NCI-H446 treated with DMSO at 0.1 percent for 48 hours (cell line): ENCODE measurements at regions not wholly inside any gene's neighbourhood (a gene's known extent, or its start where the extent isn't known, plus 50 kb on each side); places are given as distances from the start of the nearest gene placed in this dataset.
A peak's percentile ranks its signal among the peaks of the same experiment; 100 is the strongest.

Experiments used
- DNase-seq: peaks from one replicate; lab custom pipeline; 2025; lab: John Stamatoyannopoulos, UW

DNA sequence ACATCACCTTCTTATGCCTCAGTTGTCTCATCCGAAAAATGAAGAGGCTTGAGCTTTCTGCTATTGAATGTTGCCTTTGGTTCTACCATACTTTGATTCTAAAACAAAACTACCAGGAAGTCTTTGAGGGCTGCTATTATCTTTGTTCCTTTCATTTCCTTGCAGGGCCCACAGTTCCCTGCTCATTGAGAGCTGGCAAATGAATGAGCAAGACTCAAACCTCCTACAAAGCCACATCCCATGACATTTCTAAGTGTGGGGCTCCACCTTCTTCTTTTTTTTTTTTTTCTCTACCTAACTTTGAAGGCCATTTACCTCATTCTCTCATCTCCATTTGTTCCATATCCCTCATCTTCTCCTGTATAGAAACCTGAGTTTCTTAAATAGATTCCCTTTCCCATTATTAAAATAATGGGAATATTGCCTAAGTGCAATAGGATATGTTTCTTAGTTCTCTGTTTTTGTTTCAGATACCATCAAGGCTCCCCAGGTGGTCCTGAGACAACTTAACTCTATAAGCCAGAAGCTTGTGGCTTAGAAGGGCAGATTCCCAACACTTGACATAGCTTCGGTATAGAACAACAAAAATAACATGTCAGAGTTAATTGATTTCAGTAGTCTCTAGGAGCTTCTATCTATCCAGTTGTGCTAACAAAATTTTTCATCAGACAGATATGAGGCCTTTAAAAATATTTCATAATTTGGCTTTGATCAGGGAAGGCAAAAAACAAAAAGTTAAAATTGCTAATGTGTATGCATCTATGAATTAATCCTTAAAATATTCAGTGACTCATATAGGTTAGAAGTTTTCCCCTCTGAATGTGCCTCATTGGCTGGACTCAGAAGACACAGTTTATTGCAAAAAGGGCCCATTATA is 951.6 kb downstream of the TUSC7 start:
- no peak for DNase-seq

DNA sequence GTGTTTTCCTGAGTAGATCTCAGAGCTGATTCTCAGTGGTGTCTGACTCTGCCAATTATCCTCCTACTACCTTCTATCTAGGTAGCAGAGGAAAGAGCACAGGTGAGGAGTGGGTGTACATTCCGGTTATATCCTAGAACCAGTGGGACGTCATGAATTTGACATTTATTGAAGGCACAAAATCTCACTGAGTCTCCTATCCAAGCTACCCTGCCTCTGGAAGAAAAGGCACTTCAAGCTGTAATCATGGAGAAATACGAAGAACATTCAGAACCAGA is 952.2 kb downstream of the TUSC7 start:
- no peak for DNase-seq

DNA sequence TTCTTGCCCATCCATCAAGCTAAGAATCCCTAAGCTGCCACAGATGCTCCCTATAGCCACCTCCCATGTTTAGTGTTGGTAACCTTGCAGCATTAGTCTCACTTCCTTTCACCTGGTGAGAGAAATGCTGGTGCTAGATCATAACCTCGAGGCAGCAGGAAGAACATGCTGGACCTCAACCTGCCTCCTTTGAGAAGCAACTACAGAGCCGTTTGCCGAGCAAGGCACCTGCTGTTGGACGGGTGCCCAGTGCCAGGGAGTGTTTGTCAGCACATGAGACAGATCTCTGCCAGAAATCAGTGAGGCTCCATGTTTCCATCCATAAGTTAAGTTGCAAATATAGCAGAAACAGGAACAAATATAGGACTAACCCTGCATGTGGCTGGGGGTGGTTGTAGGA is 955.7 kb downstream of the TUSC7 start:
- DNase-seq = no peak

DNA sequence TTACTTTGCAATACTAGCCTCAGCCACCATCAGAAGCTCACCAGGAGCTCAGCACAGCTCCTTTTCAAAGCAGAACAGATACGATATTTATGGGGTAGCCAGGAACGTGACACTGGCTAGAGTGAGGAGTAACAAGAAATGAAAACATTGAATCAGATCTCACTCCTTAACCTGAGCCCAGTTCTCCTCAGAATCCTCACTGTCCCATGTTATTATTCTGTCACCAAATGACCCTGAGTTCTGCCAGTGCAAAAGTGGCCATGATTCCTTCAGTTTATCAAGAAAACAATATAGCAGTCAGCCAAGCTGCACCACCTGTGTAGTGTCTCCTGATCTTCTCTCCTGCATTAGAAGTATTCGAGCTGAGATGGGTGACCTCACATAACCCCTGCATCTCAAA is 956.7 kb downstream of the TUSC7 start:
- no peak for DNase-seq

DNA sequence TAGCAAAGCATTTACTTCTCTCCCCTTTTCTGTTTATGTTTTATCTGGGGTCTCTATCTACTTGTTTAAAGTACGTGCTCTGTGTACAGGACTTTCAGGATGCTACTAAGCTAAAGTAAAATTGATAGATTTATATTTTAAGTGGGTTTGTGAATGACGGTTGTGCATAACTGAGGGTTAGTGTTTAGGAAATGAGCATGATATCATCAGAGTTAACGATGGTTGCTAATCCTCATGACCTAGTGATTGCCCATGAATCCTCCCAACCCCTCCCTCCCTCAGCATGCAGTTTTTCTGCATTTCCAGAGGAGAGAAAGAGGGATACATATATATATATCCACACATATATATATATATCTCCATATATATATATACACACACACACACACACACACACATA is 957.2 kb downstream of the TUSC7 start:
- DNase-seq = no peak

DNA sequence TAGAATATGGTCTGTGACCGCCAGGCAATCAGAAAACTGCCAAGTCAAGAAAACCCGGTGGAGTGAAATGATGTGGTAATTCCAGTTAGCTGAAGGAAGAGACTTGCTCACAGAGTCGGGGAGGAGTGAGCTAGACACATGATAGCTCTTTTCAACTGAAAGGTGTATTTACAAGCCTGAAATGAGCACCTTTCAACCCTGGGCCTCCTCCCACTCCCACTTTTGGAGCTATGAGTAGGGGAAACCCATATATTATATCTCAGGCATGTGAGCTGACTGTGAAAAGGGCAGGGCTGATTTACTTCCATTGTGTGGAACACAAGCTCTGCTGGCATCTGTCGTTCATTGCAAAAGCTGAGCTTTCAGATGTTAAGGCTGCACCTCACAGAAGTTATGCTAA is 960.2 kb downstream of the TUSC7 start:
- no peak for DNase-seq

DNA sequence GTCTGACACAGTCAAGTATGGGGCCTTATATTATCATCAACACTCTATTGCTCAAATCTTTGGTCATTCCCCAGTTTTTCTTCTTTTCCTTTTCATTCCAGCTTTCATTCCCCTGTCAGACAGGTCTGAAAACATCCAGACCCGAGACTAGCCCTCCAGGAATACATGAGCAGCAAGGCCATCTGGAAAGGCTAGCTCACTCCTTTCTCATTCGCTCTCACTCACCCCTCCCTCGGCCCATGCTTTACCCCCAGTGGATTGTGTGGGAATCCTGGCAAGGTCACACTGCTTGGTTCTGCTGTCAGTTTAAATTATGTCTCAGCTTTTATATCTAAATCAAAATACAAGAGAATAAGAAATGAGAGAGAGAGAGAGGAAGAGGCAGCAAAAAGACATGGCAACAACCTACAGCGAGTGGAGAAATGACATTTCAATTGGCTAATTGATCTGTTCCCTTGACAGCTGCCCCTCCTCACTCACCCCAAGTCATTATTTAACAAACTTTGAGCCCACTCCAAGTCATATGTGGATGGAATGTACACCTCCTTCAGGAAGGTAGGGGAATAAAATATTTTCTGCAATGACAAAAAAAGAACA is 962.2 kb downstream of the TUSC7 start:
- no peak for DNase-seq

DNA sequence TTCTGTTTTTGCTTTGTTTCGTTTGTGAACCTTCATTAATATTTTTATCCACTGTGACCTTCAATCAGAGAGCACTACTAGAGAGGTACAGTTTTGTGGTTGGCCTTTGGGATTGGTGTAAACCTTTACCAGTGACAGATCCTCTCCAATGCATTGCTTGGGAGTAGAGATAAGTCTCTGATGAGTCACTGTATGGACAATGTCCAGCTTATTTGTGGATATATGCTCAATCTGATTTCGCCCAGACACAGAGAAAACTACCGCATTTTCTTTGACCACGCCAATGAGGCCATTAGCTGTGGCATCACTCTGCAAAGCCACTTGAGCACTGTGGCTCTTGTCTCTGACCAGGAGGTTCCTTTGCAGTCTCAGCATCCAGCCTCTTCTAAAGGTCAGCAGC is 964.7 kb downstream of the TUSC7 start:
- DNase-seq = no peak

DNA sequence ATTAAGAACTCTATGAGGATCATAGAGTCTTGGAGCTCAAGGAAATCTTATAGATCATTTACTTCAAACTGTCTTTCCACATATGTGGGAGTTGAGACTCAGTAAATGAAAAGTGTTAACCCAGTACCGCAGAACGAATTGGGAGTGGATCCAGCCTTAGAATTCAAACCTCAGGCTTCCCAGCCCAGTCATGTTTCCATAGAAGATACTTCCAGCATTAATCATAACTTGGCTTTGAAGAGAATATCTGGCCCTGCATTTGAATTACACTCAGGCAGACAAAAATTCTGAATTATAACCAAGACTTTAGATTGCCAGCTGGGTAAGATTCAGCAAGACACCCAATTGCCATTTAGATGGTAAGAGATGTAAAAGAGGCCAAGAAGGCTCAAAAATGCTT is 972.0 kb downstream of the TUSC7 start:
- peak; percentile 74 for DNase-seq

DNA sequence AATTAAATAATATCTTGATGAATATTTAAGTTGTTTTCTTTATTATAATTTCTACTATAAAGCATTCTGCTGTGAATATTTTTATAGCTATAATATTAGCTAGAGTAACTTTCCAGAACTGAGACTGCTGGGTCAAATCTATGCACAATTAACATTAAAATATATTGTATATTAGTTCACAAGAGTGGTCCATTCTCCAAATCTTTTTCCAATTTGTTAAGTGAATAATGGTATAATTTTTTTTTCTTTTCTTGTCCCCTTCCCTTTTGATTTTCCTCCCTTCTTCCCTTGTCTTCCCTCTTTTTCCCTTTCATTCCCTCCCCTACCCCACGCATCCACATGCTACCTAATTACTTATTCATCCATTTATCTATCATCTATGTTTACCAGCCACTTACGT is 977.5 kb downstream of the TUSC7 start:
- no peak for DNase-seq

DNA sequence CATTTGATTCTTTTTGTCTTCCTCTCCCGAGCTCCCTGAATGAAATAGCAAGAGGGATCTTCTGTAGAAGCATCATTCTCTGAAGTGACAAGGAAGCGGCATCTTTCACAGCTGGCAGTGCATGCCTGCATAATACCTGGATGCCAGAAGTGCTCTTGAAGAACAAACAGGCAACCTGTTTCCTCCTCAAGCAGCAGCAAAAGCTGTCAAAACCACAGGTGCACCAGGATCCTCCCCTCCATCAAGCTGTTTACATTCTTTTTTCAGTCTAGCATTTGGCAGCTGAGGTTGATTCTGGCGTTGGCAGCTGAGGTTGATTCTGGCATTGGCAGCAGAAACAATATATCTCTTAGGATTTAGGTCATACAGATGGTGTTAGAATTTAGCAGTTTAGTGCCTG is 979.0 kb downstream of the TUSC7 start:
- DNase-seq = peak; percentile 69

DNA sequence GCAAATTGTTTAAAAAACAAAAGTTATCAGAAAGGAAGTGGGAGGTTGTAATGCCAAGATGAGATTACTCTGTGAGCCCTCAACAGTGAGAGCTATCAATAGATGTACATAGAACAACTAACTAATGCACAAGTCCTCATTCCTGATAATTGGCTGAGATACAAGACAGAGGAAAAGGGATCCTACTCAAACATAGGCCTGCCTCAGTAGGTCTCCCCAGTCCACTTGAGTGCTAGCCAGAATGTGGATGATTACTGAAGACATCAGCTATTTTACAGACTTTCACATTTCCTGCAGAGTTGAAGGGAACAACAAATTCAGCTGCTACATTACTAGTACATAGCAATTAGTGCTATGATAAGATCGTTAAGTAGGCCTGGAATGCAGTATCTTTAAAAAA is 981.9 kb downstream of the TUSC7 start:
- DNase-seq = no peak

DNA sequence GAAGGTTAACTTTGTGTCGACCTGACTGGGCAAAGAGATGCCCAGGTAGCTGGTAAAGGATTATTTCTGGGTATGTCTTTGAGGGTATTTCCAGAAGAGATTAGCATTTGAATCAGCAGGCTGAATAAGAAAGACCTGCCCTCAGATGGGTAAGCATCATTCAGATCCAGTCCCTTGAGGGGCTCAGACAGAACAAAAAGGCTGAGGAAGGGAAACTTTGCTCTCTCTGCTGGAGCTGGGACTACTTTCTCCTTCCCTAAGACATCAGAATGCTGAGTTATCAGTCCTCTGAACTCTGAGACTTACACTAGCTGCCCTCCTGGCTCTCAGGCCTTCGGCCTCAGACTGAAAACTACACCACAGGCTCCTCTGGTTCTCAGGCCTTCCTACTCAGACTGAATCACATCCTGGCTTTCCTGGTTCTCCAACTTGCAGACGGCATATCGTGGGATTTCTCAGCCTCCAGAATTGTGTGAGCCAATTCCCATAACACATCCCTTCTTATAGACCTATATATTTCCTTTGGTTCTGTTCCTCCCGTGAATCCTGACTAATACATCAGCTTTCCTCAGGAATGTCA is 982.9 kb downstream of the TUSC7 start:
- no peak for DNase-seq

DNA sequence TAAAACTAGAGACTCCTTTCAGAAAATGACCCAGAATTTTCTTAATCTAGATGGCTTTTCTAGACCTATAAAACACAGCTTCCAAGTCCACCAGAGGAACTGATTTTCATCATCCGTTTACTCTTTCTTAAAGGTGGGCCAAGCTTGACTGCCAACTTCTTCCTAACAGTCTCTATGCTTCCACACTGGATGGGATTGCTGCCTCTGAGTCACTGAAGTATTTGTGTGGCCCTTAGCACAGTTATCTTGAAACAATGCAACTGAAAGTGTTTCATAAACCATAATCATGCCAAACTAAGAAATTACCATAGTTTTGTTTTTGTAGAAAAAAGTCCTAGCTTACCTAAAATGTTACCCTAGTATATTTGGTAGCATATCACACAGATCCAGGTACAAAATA is 985.7 kb downstream of the TUSC7 start:
- no peak for DNase-seq

DNA sequence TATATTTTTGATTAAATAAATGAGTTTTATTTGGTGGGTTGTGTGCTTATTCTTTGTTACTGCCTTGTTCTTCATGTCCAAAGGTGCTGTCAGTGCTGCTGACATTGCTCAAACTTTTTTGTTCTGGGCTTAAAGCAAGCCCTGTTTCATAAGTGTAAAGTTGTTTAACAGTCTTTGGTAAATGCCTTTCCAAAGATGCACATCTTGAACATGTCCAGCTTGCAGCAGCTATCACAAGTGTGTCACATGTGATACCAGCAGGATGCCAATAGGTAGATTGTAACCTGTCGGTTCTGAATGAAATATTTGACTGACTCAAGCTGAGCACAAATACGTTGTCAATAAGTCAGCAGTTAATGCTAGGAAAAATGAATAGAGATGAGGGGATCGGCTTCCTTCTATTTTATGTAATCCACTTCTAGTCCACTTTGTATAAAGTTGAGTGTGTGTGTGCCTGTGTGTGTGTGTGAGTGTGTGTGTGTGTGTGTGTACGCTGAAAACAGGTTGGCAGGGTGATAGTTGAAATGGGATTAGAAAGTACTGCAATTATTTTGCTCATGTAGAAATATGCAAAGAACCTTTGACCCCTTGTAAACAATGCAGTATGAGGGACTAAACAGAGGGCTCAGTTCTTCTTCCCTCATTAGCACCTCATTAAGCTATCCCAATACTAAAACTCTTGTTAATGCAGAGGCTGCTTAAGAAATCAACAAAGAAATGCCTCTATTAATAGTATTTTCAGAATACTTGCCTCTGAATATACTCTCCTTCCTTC is 986.5 kb downstream of the TUSC7 start:
- no peak for DNase-seq

DNA sequence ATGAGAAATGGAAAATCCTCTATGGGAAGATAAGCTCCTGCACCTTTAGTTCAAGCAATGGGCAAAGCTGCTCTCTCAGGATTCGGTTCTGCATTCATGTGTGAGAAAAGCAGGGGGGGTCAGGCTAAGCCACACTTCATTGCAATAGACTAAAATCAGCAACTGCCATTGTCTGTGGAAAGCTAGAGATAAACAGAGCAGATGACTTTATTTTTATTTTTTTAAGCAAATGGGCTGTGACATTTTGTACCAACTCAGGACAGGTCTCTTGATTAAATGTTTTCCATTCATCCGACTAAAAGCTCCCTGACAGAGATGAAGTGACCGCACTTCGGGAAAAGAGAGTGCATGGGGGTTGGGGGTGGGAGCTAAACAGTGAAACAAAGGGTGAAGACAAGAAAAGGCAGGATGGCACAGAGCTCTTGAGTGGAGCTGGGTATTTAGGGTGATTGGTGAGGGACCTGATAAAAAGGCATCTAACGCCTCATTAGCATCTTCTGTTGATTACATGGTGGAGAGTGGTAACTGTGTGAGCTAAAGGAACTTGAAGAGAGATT is 987.4 kb downstream of the TUSC7 start:
- no peak for DNase-seq

DNA sequence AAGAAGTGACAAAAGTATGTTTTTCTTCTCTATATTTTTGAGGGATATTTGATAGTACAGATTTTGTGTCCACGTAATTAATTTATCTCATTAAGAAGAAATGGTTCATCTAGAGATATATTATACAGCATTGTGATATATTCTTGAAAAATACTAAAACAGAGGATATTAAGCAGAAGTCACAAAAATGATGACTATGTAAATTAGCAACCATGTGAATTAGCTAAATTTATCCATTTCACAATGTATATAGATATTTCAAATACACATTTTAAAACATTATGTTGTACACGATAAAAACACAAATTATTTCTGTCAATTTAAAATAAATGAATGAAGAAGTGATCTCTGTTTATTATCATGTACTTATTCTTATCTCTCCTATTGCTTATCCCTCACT is 989.5 kb downstream of the TUSC7 start:
- DNase-seq = no peak

DNA sequence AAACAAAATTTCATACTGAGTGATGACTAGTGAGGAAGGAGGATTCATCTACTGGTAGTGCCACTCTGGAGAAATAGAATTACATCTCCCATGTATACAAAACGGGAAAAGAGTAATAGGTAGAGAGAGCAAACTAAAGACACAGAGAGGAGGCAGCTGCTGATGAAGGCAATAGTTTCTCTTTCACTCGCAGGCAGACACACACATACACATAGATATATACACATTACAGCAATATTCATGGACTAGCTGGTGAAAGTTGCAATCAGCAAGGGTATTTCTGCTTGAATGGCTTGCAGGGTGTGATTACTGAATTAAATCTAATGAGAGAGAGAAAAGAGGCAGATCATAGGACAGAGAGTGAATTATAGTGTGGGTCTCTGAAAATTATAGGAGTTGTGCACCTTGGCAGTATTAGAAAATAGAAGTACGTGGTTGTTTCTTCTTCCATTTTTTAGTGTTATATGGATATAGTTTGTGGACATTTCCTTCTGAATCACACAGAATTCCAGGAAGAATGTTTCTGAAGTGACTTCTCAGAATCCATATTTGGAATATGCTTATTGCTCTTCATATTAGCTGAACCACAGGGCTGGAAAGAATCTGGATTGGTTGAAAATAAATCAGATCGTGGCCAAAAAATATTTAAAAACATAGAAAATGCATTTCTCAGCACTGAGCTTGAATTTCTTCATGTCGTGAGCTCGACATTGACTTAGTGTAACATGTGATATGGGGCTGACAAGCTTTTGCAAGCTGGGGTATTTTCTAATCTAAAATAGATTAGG is 991.2 kb downstream of the TUSC7 start:
- DNase-seq = no peak

DNA sequence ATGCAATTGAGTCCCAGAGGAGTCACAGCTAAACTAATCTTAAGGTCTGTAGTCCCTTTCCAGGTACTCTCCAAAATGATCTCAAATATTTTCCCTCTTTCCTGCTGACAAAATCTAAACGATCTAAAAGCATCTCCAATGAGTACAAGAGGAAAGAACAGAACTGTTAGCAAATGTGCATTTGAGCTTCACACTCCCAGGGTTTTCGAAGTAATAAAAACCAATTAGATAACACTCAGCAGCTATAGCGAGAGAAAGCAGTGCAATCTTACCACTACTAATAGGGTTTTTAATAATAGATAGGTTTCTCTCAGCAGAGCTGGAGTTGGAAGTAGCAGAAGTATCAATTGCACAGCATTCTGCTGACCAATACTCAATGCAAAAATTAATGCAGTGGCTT is 995.4 kb downstream of the TUSC7 start:
- no peak for DNase-seq

DNA sequence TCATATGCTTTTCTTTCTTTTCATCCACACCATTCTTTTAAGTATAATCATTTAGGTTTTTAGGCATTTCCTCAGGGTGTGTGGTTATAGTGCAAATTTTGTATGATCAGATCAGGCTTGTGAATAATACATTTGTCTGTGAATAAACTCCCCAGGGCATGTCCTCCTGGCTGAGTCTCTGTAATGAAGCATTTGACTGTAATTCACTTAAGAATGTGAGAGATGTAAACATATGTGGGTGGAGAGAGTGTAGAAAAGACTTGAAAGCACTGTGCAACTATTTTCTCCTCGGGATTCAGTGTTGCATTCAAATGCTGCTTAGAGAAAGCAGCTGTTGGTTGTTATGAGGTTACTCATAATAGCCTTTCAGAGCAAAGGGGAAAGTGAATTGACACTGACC is 996.5 kb downstream of the TUSC7 start:
- DNase-seq = no peak

DNA sequence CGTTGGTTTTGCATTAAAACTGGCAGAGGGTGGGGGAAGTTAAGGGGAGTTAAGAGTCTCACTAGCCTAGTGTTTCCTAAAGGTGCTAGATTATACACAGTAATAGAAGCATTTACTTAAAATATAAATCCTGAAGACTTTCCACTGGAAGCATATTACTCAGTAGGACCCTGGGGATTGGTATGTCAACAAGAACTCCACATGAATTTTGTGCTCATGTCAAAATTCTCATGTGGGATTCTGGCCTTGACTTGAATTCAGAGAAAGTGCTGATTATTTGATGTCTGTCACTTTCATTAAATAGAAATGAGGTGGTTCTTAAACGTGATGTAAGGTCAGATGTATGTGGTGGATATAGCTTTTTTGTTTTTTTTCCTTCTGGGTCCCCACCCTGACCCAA is 997.2 kb downstream of the TUSC7 start:
- DNase-seq = no peak

DNA sequence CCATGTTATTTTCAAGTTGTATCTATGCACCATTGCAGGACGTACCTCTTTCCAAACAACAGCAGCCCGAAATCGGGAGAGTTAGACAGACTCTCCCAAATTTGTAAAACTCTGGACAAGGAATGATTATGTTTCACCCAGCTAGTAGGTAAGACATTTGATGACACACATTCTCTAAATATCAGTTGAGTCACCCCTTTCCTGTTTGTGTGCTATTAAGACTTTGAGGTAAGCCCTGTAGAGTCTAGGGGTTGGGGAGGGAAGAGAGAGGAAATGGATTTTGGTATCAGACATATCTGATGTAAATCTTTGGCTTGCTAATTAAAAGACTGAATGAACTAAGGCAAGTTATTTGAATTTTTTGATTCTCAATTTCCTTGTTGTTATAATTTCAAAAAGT is 999.0 kb downstream of the TUSC7 start:
- DNase-seq = no peak
